IMR-90 (cell line): ENCODE measurements at regions not wholly inside any gene's neighbourhood (a gene's known extent, or its start where the extent isn't known, plus 50 kb on each side); places are given as distances from the start of the nearest gene placed in this dataset.

Experiments
- ATAC-seq: fragments of 200-7000 bp; cut with Tn5 transposase; 2 replicates; pipeline ENCODE4 v1.9.1; 2020; ENCODE audit warnings: low read depth, mild to moderate bottlenecking, moderate library complexity
- BruUV-seq: library from RNA; stranded (reverse); fragments of 400-500 nt; replicated peaks from 2 replicates; lab custom pipeline; 2021; lab: Mats Ljungman, UMichigan
- CTCF ChIA-PET: fragments of 300-600 bp; formaldehyde crosslinking; extraction: SDS; loops from one replicate; lab custom pipeline; 2021; ENCODE audit warnings: antibody characterized with exemption; lab: Yijun Ruan, JAX
- POLR2A ChIA-PET: fragments of 300-600 bp; sonication (Branson Sonifier 250); formaldehyde crosslinking; loops from one replicate; lab custom pipeline; 2022; ENCODE audit warnings: antibody characterized with exemption; ENCODE audit not compliant: unreplicated experiment; lab: Charles Lee
- DNase-seq: peaks from one replicate; pipeline ENCODE4 v3.0.0; 2013
- H2AFZ ChIP-seq: replicated peaks from 2 replicates; pipeline ENCODE3; 2013; ENCODE audit warnings: low read length, mild to moderate bottlenecking; ENCODE audit not compliant: poor library complexity
- H2AK5ac ChIP-seq: 2 replicates; pipeline ENCODE4 v1.6.1; 2013; ENCODE audit warnings: low read depth, low read length, inconsistent platforms
- H2AK9ac ChIP-seq: replicated peaks from 2 replicates; pipeline ENCODE3; 2013; ENCODE audit warnings: mild to moderate bottlenecking, low read depth, low read length, moderate library complexity; ENCODE audit not compliant: poor library complexity
- H2BK120ac ChIP-seq: 2 replicates; pipeline ENCODE4 v1.6.1; 2013; ENCODE audit warnings: low read depth, low read length, inconsistent platforms
- H2BK15ac ChIP-seq: 3 replicates; pipeline ENCODE4 v1.6.1; 2013; ENCODE audit warnings: low read depth, low read length, inconsistent platforms
- H2BK20ac ChIP-seq: 2 replicates; pipeline ENCODE4 v1.6.1; 2013; ENCODE audit warnings: low read depth, mild to moderate bottlenecking, inconsistent platforms, low read length, moderate library complexity
- H2BK5ac ChIP-seq: 2 replicates; pipeline ENCODE4 v1.6.1; 2013; ENCODE audit warnings: mild to moderate bottlenecking, low read depth, low read length, inconsistent platforms; ENCODE audit not compliant: poor library complexity, severe bottlenecking
- H3K14ac ChIP-seq: replicated peaks from 2 replicates; pipeline ENCODE4 v1.6.1; 2013; ENCODE audit warnings: low read depth, low read length, inconsistent platforms
- H3K18ac ChIP-seq: 2 replicates; pipeline ENCODE4 v1.6.1; 2013; ENCODE audit warnings: low read depth, low read length, control low read depth
- H3K23ac ChIP-seq: 2 replicates; pipeline ENCODE4 v1.6.1; 2013; ENCODE audit warnings: low read depth, low read length, inconsistent platforms
- H3K27ac ChIP-seq: 2 replicates; pipeline ENCODE4 v1.5.1; 2013; ENCODE audit warnings: mild to moderate bottlenecking, control low read depth, low read length; ENCODE audit not compliant: insufficient read depth
- H3K27me3 ChIP-seq: 2 replicates; pipeline ENCODE4 v1.6.1; 2013; ENCODE audit warnings: low read length; ENCODE audit not compliant: control insufficient read depth, insufficient read depth
- H3K36me3 ChIP-seq: 2 replicates; pipeline ENCODE4 v1.6.1; 2013; ENCODE audit warnings: low read length, mixed read lengths; ENCODE audit not compliant: control insufficient read depth, insufficient read depth
- H3K4ac ChIP-seq: 2 replicates; pipeline ENCODE4 v1.6.1; 2013; ENCODE audit warnings: low read depth, low read length, inconsistent platforms
- H3K4me1 ChIP-seq: 2 replicates; pipeline ENCODE4 v1.6.1; 2013; ENCODE audit warnings: low read length, mixed read lengths; ENCODE audit not compliant: control insufficient read depth, insufficient read depth
- H3K4me2 ChIP-seq: 2 replicates; pipeline ENCODE4 v1.6.1; 2013; ENCODE audit warnings: low read depth, mild to moderate bottlenecking, control low read depth, low read length, moderate library complexity
- H3K4me3 ChIP-seq: 2 replicates; pipeline ENCODE4 v1.5.1; 2013; ENCODE audit warnings: low read depth, mild to moderate bottlenecking, control low read depth, low read length, moderate library complexity; ENCODE audit not compliant: insufficient read depth
- H3K56ac ChIP-seq: 2 replicates; pipeline ENCODE4 v1.6.1; 2013; ENCODE audit warnings: low read length, inconsistent platforms; ENCODE audit not compliant: insufficient read depth; ENCODE audit errors: extremely low read depth
- H3K79me1 ChIP-seq, 2 experiments: 2 replicates each; pipeline ENCODE4 v1.6.1; 2013; ENCODE audit warnings: low read length in 2 of 2, inconsistent platforms in 1 of 2, low read depth in 1 of 2
- H3K9ac ChIP-seq: 2 replicates; pipeline ENCODE4 v1.6.1; 2013; ENCODE audit warnings: low read depth, low read length, control low read depth
- H3K9me1 ChIP-seq: 2 replicates; pipeline ENCODE4 v1.6.1; 2013; ENCODE audit warnings: low read length, inconsistent platforms; ENCODE audit not compliant: insufficient read depth
- H3K9me3 ChIP-seq: 2 replicates; pipeline ENCODE4 v1.6.1; 2013; ENCODE audit warnings: low read length; ENCODE audit not compliant: control insufficient read depth, insufficient read depth
- H4K20me1 ChIP-seq: 2 replicates; pipeline ENCODE4 v1.6.1; 2013; ENCODE audit warnings: low read length, inconsistent platforms; ENCODE audit not compliant: insufficient read depth
- H4K5ac ChIP-seq: 2 replicates; pipeline ENCODE4 v1.6.1; 2013; ENCODE audit warnings: mild to moderate bottlenecking, low read depth, low read length, control low read depth
- H4K8ac ChIP-seq, 2 experiments: 2 replicates each; pipeline ENCODE4 v1.6.1; 2013; ENCODE audit warnings: low read depth in 2 of 2, low read length in 2 of 2, control low read depth in 1 of 2, inconsistent platforms in 1 of 2
- H4K91ac ChIP-seq: 2 replicates; pipeline ENCODE4 v1.6.1; 2013; ENCODE audit warnings: low read depth, low read length, inconsistent platforms; ENCODE audit not compliant: insufficient read depth
- BHLHE40 ChIP-seq: fragments of 150-350 bp; IDR thresholded peaks from 2 replicates; pipeline ENCODE4 v1.6.1; 2016; ENCODE audit warnings: mild to moderate bottlenecking, low read depth, low read length
- CEBPB ChIP-seq: IDR thresholded peaks from 2 replicates; pipeline ENCODE4 v1.6.1; 2012; ENCODE audit warnings: low read depth, low read length, improper control_type of control experiment
- CHD1 ChIP-seq: IDR thresholded peaks from 2 replicates; pipeline ENCODE4 v1.6.1; 2012; ENCODE audit warnings: low read depth, low read length, improper control_type of control experiment
- CTCF ChIP-seq: conservative IDR thresholded peaks from 2 replicates; pipeline ENCODE4 v1.5.1; 2012; ENCODE audit warnings: mild to moderate bottlenecking, low read depth, low read length, improper control_type of control experiment
- ELK1 ChIP-seq: fragments of 150-350 bp; IDR thresholded peaks from 2 replicates; pipeline ENCODE4 v1.6.1; 2016; ENCODE audit warnings: low read depth, mild to moderate bottlenecking, low read length, moderate library complexity, borderline replicate concordance
- FOS ChIP-seq: fragments of 150-350 bp; IDR thresholded peaks from 2 replicates; pipeline ENCODE4 v1.6.1; 2016; ENCODE audit warnings: low read depth, low read length
- MAFK ChIP-seq: IDR thresholded peaks from 2 replicates; pipeline ENCODE4 v1.6.1; 2012; ENCODE audit warnings: low read depth, low read length, improper control_type of control experiment
- MAZ ChIP-seq: IDR thresholded peaks from 2 replicates; pipeline ENCODE4 v1.6.1; 2012; ENCODE audit warnings: low read depth, mild to moderate bottlenecking, low read length, improper control_type of control experiment, moderate library complexity, borderline replicate concordance
- MXI1 ChIP-seq: IDR thresholded peaks from 2 replicates; pipeline ENCODE4 v1.6.1; 2012; ENCODE audit warnings: low read depth, mild to moderate bottlenecking, low read length, moderate library complexity, borderline replicate concordance
- NFE2L2 ChIP-seq: fragments of 150-350 bp; IDR thresholded peaks from 2 replicates; pipeline ENCODE4 v1.6.1; 2016; ENCODE audit warnings: low read depth, mild to moderate bottlenecking, low read length
- POLR2A ChIP-seq: IDR thresholded peaks from 2 replicates; pipeline ENCODE4 v1.6.1; 2012; ENCODE audit warnings: mild to moderate bottlenecking, low read depth, low read length
- RAD21 ChIP-seq: IDR thresholded peaks from 2 replicates; pipeline ENCODE4 v1.6.1; 2012; ENCODE audit warnings: low read length, improper control_type of control experiment
- RCOR1 ChIP-seq: IDR thresholded peaks from 2 replicates; pipeline ENCODE4 v1.6.1; 2012; ENCODE audit warnings: mild to moderate bottlenecking, low read length, improper control_type of control experiment; ENCODE audit not compliant: insufficient replicate concordance
- RFX5 ChIP-seq: IDR thresholded peaks from 2 replicates; pipeline ENCODE4 v1.8.0; 2012; ENCODE audit warnings: low read depth, mild to moderate bottlenecking, low read length, moderate library complexity
- SMC3 ChIP-seq: fragments of 150-350 bp; IDR thresholded peaks from 2 replicates; pipeline ENCODE4 v1.6.1; 2016; ENCODE audit warnings: low read depth, mild to moderate bottlenecking, antibody characterized with exemption, low read length, moderate library complexity
- USF2 ChIP-seq: fragments of 150-350 bp; IDR thresholded peaks from 2 replicates; pipeline ENCODE4 v1.6.1; 2017; ENCODE audit warnings: mild to moderate bottlenecking, antibody characterized with exemption, low read length, low read depth
- WGBS, 2 experiments: methylation state at CpG; one replicate each; pipeline versions ENCODE4 v1.1.5 to v1.1.7; 2013; ENCODE audit warnings: missing lambda C conversion rate in 2 of 2; ENCODE audit not compliant: insufficient read length in 1 of 2; ENCODE audit errors: extremely low coverage in 2 of 2; 5-methylcytosine and 5-hydroxymethylcytosine counted together
- dilution Hi-C: fragments of 300-500 bp; cut with HindIII; formaldehyde crosslinking; loops from one replicate; pipeline ENCODE4 v1.14.3; 2018; ENCODE audit warnings: low sequenced_read_pairs; ENCODE audit not compliant: unreplicated experiment
- in situ Hi-C: fragments of 300-500 bp; cut with MboI; formaldehyde crosslinking; loops from 3 replicates; pipeline ENCODE4 v1.14.3; 2019; ENCODE audit warnings: low sequenced_read_pairs, inconsistent platforms, mixed read lengths
- intact Hi-C: fragments of 100-400 bp; cut with micrococcal nuclease; formaldehyde crosslinking; loops from 2 replicates; pipeline ENCODE4 v1.10.0; 2022

GRCh38 chr11:35046681-35047080, 92.3 kb upstream of the CD44 start:
- WGBS, 2 experiments: no CpG with 5 or more reads among the region's 1 CpG
- CTCF ChIA-PET: interaction anchor here (0.6 kb wide), 1 partner anchor 24 kb away, joined by 4 read pairs; no protein-coding TSS in a partner anchor
- no peak for DNase-seq

More at GRCh38 chr11:35046681-35047080, 92.3 kb upstream of the CD44 start:
- TF ChIP-seq NFE2L2 (no peak), CTCF (no peak), MAZ (no peak), MXI1 (no peak), CHD1 (no peak), BHLHE40 (no peak), RCOR1 (no peak), ELK1 (no peak), RAD21 (no peak), FOS (no peak), MAFK (no peak), SMC3 (no peak), POLR2A (no peak), USF2 (no peak), CEBPB (no peak), RFX5 (no peak)
- no peak overlapping the region for H3K56ac ChIP-seq
- no peaks in the 10 kb centered on the region for H3K9me1 ChIP-seq
- no peak overlapping the region for H3K14ac ChIP-seq
- H3K27ac ChIP-seq: no peak overlapping the region
- H4K8ac ChIP-seq: no peak overlapping the region
- H2AK9ac ChIP-seq: no peak overlapping the region
- no peak overlapping the region for H3K4ac ChIP-seq
- no peak overlapping the region for H4K5ac ChIP-seq
- no peak overlapping the region for H2BK15ac ChIP-seq
- no peak overlapping the region for H4K91ac ChIP-seq
- H2BK20ac ChIP-seq: no peak overlapping the region
- intact Hi-C loops (no loop called here), dilution Hi-C loops (no loop called here), in situ Hi-C loops (no loop called here)
- H3K4me3 ChIP-seq: no peak overlapping the region
- no peak overlapping the region for H2AK5ac ChIP-seq
- H3K36me3 ChIP-seq: no peaks in the 10 kb centered on the region
- POLR2A ChIA-PET: no interaction called here
- no peak overlapping the region for H2BK120ac ChIP-seq
- no peaks in the 10 kb centered on the region for H3K27me3 ChIP-seq
- no peaks in the 10 kb centered on the region for H4K20me1 ChIP-seq
- H3K23ac ChIP-seq: no peak overlapping the region
- no peak overlapping the region for H3K18ac ChIP-seq
- no peak overlapping the region for H3K4me2 ChIP-seq
- no peak overlapping the region for H2BK5ac ChIP-seq
- H3K4me1 ChIP-seq: peaks cover 3% of the 10 kb centered on the region; the same call in 1 of the 2 replicates
- H3K9ac ChIP-seq: no peak overlapping the region
- no peaks in the 10 kb centered on the region; the same call in 1 of the 2 replicates for H3K9me3 ChIP-seq
- BruUV-seq: no TSS peak
- no peak overlapping the region for H2AFZ ChIP-seq
- H3K79me1 ChIP-seq: no peaks in the 10 kb centered on the region
- ATAC-seq: no peak
